HL-60 (cell line): ENCODE measurements at regions not wholly inside any gene's neighbourhood (a gene's known extent, or its start where the extent isn't known, plus 50 kb on each side); places are given as distances from the start of the nearest gene placed in this dataset.

Source experiments
- DNase-seq, 2 experiments: peaks; one replicate each; pipeline ENCODE4 v3.0.0-alpha.2; 2010 to 2020; ENCODE audit warnings: low read depth in 1 of 2, low spot score in 1 of 2
- H3K27ac ChIP-seq: fragments of 250-450 bp; sonication (Bioruptor Pico); replicated peaks from 2 replicates; pipeline ENCODE4 v1.5.1; 2020; ENCODE audit warnings: mild to moderate bottlenecking, moderate library complexity
- H3K27me3 ChIP-seq: fragments of 250-450 bp; sonication (Bioruptor Pico); 2 replicates; pipeline ENCODE4 v1.5.1; 2021; ENCODE audit warnings: mild to moderate bottlenecking, moderate library complexity; ENCODE audit not compliant: insufficient read depth, poor library complexity, severe bottlenecking
- H3K4me3 ChIP-seq: replicated peaks from 2 replicates; pipeline ENCODE4 v1.5.1; 2011; ENCODE audit warnings: mild to moderate bottlenecking, control low read depth, low read length; ENCODE audit not compliant: insufficient read depth
- CTCF ChIP-seq: IDR thresholded peaks from one replicate; pipeline ENCODE4 v1.5.1; 2011; ENCODE audit warnings: low read length, control low read depth, inconsistent platforms; ENCODE audit not compliant: insufficient read depth
- GABPA ChIP-seq: IDR thresholded peaks from 2 replicates; pipeline ENCODE4 v1.6.1; 2012; ENCODE audit warnings: low read depth
- POLR2AphosphoS5 ChIP-seq: IDR thresholded peaks from 2 replicates; pipeline ENCODE4 v1.6.1; 2012; ENCODE audit warnings: low read depth
- REST ChIP-seq: IDR thresholded peaks from 2 replicates; pipeline ENCODE4 v1.6.1; 2012; ENCODE audit warnings: low read depth; ENCODE audit not compliant: insufficient replicate concordance
- SPI1 ChIP-seq: IDR thresholded peaks from 2 replicates; pipeline ENCODE4 v1.6.1; 2012; ENCODE audit warnings: low read depth, mild to moderate bottlenecking, borderline replicate concordance

- Histone ChIP-seq H3K27me3 (no peaks in the 10 kb centered on the region), H3K27ac (no peak overlapping the region), H3K4me3 (no peak overlapping the region)
- no peak for DNase-seq
- no peak for TF ChIP-seq REST
- no peak for TF ChIP-seq CTCF
- TF ChIP-seq GABPA: no peak
- no peak for TF ChIP-seq SPI1
- no peak for TF ChIP-seq POLR2AphosphoS5
These were observed 442.4 kb downstream of the ZIC3 start for GRCh38 chrX:138008281-138008680.

- Histone ChIP-seq H3K4me3 (no peak overlapping the region), H3K27ac (no peak overlapping the region), H3K27me3 (no peaks in the 10 kb centered on the region)
- DNase-seq: no peak
- TF ChIP-seq CTCF (no peak), GABPA (no peak), POLR2AphosphoS5 (no peak), REST (no peak), SPI1 (no peak)
These were observed 445.5 kb downstream of the ZIC3 start for GRCh38 chrX:138011468-138011867.

GRCh38 chrX:138014577-138014976 lies 448.6 kb downstream of the ZIC3 start:
- H3K27ac ChIP-seq: no peak overlapping the region
- TF ChIP-seq SPI1 (no peak), CTCF (no peak), POLR2AphosphoS5 (no peak), GABPA (no peak), REST (no peak)
- H3K4me3 ChIP-seq: no peak overlapping the region
- no peak for DNase-seq
- H3K27me3 ChIP-seq: no peaks in the 10 kb centered on the region
